Activated CD4-positive, alpha-beta T cell treated with anti-CD3 and anti-CD28 coated beads for 48 hours (primary cell): ENCODE measurements at regions not wholly inside any gene's neighbourhood (a gene's known extent, or its start where the extent isn't known, plus 50 kb on each side); places are given as distances from the start of the nearest gene placed in this dataset.
"Not testable (repeated sequence)": the region's sequence is repeated elsewhere in the genome, so short reads cannot be mapped to it uniquely, and the experiment has no call there.

Source experiments
- DNase-seq: peaks from one replicate; pipeline ENCODE4 v3.0.0-alpha.2; 2020

- DNase-seq, result no peak
Observed at GRCh38 chr10:29783201-29783947, 148.6 kb upstream of the SVIL start.

GRCh38 chr10:29780639-29781038 lies 145.9 kb upstream of the SVIL start:
- DNase-seq, result no peak

DNA sequence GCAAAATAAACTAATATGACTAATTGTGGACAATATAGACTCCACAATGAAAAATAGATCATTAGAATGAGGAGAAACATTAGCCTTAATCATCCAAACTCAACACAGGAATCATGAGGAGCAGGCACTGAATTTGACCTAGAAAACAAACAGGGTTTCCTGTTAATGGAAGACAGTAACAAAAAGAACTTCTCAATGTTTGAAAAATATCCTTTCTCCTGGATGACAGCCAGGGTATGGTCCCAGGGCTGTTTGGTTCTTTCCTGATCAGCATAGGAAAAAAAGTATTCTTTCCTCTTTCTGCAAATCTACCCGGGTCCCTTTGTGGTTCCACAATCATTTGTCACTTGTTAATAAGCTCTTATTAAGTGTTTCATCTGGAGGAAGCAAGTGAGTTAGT lies 145.3 kb upstream of the SVIL start:
- no peak for DNase-seq

DNA sequence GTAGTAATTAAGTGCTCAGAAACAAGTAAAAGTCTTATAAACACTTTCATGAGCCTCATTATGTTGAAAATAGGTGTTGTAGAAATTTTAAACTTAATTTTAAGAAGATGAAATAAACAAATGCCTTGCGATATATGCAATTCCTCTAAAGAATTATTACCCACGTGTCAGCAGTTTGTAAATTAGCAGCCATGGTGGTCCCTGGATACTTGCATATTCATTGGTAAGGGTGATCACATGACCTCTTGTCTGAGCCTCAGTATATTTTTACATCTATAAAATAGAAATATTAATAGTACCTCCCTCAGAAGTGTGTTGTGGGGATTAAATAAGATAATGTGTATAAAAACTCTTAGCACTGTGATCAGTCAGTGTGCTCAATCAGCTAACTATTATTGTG lies 141.5 kb upstream of the SVIL start:
- DNase-seq, result no peak

DNA sequence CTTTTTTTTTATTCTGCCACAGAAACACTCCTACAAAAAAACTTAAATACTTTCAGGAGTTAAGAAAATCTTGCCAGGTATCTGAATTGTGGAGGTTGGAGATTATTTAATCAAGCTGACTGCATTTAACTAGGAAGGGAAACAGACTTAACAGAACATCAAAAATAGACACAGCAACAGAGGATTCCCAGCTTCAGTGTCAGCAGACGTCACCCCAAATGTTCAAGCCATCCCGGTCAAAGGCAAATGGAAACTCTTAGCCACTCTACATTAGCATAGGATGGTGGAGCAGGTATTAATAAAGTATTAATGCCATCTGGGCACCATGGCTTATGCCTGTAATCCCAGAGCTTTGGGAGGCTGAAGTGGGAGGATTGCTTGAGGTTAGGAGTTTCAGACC lies 139.7 kb upstream of the SVIL start:
- no peak for DNase-seq

DNA sequence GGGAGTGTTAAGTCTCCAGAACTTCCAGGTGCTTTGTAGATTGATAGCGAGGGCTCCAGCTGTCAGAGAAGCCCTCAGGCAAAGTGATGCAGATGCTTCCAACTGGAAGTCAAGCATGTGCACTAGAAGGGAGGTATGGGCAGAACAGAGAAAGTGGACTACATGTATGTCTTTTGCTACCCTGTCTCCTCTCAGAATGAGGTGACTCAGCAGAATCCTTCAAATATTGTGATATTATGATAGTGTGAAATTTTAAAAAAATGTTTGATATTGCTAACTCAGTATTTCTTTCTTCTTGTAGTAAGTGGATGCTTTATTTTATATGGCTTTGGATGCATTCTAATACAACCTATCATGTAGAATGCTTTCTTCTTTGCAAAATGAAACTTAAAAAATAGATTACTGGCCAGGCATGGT lies 138.9 kb upstream of the SVIL start:
- no peak for DNase-seq

- no peak for DNase-seq
Observed at GRCh38 chr10:29772403-29772802, 137.6 kb upstream of the SVIL start.

DNA sequence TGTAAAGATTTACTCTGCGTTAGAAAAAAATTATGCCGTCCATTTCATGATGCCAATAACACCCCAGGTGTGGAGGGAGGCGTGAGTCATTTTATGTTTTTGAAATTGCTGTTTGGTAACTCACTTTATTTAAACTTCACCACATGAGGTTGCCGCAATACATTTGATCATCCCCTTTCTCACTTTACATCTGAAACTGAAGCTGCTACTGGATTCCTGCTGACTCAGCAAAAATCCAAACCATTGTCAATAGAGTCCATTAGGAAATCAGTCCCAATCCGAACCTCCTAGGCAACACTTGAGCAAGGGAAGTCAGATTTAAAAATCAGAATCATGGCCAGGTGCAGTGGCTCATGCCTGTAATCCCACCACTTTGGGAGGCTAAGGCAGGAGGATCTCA lies 136.6 kb upstream of the SVIL start:
- DNase-seq, result no peak

DNA sequence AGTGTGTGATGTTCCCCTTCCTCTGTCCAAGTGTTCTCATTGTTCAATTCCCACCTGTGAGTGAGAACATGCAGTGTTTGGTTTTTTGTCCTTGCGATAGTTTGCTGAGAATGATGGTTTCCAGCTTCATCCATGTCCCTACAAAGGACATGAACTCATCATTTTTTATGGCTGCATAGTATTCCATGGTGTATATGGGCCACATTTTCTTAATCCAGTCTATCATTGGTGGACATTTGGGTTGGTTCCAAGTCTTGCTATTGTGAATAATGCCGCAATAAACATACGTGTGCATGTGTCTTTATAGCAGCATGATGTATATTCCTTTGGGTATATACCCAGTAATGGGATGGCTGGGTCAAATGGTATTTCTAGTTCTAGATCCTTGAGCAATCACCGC lies 134.5 kb upstream of the SVIL start:
- DNase-seq, result not testable (repeated sequence)

DNA sequence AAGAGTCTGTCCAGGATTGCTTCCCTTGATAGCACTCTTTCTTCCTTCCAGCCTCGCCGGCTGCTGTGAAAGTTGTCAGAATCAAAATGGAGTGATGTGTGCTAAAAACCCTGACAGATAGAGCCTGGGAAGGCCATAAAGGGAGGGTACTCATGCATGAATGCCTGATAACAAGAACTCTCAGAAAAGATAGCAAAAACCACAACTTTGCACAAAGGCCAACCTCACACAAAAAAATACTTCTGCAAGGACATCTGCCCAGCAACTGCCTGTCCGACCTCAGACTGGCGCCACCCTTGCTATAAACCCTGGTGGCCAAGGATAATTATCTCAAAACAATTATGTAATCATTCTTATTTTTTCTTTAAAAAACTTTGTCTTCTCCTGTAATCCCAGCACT lies 133.2 kb upstream of the SVIL start:
- no peak for DNase-seq

DNA sequence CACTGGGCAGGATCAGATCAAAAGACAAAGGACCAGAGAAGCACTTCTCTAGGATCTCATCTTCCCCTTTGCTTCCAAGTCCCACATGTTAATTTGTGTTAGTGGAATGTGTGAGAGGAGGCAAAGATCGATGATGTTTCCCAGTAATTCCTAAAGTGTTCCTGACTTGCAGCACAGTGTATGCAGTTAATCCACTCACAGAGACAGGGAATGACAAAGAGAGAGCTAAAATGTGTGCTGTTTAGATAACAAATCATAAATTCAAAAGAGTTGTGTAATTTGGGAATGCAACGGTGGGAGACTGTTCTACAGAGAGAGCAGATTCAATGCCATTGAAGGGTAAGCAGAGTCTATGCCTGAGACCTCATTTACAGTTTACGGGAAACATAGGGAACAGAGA lies 132.0 kb upstream of the SVIL start:
- no peak for DNase-seq

GRCh38 chr10:29765330-29765729 lies 130.6 kb upstream of the SVIL start:
- no peak for DNase-seq

- DNase-seq, result no peak
Observed at GRCh38 chr10:29763396-29763795, 128.6 kb upstream of the SVIL start.

- no peak for DNase-seq
Observed at GRCh38 chr10:29761916-29762315, 127.1 kb upstream of the SVIL start.

DNA sequence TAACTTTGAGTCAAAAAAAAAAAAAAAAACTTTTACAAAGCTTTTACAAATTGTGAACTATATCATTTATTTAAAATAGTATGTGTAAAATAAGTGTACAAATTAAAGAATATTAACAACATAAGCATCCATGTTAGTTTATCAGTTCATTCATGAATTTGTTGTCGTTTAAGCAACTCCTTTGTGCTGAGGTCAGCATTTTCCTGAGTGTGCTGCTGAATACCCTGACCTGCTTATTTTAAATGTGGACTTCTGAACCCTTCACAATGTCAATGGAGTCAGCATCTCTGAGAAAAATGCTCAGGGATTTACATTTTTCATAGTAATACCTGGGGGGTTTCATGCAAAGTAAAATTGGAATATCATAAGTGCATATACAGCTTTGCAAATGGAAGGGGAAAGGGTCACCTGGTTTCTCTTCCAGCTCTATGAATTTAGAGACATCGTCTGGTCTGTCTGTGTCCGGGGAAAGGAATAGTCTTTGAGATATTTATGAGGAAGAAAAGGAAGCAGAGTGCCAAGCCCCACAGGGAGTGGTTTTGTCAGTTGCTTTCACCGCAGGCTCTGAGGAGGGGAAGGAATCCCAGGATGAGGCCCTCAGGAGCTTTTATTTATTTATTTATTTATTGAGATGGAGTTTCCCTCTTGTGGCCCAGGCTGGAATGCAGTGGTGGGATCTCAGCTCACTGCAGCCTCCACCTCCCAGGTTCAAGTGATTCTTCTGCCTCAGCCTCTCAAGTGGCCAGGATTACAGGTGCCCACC lies 125.5 kb upstream of the SVIL start:
- no peak for DNase-seq

DNA sequence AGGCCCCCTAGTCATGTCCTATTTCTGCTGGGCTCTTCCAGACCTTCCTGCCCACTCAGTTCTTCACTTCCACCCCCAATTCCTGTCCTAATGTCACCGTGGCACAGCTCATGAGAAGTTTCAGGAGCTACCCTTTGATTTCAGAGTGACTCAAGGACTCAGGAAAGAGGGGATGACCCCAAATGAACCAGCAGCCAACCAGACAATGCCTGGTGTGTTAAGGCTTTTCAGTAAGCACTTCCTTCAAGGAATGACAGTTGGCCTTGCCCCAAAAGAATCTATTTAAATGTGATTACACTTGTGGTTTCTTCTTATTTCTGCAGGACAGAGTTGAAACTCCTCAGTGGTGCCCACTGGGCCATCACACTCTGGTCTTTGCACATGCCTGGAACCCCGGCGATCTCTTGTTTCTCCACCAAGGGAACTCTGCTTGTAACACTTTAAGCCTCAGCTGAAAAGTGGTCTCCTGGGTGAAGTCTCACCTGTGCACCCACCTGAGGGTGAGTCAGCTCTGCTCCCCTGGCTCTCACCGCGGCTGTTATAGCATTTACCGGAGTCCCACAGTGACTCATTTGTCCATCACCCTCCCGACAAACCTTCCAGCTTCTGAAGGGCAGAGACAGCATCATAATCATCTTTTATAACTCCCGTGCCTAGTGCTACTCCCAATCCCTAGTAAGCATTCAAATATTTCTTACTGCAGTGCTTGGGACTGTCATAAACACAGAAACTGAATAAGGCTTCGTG lies 123.0 kb upstream of the SVIL start:
- DNase-seq, result peak; percentile 4

GRCh38 chr10:29756451-29756850 lies 121.7 kb upstream of the SVIL start:
- no peak for DNase-seq

- DNase-seq, result no peak
Observed at GRCh38 chr10:29753283-29753682, 118.5 kb upstream of the SVIL start.

DNA sequence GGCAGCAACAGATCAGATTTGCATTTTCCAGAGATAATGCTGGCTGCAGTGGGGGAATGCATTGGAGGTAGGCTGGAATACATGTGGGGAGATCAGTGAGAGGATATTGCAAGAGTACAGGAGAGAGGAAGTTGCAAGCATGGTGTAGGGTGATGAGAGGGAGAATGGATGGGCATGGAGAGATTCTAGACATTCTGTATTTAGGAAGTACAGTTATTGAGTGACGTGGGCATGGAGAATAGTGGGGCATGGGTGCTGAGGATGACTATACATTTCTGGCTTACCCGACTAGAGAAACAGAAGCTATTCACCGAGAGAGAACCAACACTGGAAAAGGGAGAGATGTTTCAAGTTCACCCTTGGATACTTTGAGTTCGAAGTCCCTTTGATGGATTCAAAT lies 116.9 kb upstream of the SVIL start:
- DNase-seq, result no peak

DNA sequence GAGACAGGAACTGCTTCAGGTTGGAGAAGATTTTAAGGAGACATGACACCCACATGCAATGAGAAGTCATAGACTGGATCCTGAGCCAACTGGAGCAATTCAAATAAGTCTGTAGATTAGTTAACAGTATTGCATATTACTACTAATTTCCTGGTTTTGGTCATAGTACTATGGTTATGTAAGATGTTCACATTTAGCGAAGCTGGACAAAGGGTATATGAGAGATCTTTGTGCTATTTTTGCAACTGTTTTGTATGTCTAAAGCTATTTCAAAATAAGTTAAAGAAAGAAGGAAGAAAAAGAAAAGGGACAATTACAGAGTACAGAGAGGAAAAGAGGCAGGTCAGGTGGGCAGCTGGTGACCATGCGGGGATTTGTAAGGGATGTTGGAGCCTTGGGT lies 116.5 kb upstream of the SVIL start:
- no peak for DNase-seq

- no peak for DNase-seq
Observed at GRCh38 chr10:29749150-29749549, 114.4 kb upstream of the SVIL start.

DNA sequence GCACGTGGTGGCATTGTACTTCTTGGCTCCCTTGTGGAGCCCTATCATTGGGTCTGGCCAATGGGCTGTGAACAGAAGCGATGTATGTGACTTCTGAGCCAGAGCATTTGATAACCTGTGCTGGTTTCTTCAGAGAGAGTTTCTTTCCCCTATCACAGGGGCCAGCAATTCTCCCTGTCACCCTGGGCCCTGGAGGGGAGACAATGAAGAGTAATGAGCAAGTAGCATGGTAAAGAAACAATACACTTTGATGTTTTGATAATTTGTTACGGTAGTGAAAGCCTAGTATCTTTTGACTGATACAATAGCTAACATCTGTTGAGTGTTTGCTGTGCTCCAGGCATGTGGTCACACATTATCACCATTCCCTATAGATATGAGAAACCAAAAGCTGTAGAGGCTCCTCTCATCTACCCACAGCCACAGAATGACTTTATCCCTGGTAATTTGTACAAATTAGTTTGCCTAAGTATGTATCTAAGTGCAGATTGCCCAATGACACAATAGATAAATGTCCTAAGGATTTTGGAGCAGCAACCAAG lies 113.4 kb upstream of the SVIL start:
- no peak for DNase-seq

DNA sequence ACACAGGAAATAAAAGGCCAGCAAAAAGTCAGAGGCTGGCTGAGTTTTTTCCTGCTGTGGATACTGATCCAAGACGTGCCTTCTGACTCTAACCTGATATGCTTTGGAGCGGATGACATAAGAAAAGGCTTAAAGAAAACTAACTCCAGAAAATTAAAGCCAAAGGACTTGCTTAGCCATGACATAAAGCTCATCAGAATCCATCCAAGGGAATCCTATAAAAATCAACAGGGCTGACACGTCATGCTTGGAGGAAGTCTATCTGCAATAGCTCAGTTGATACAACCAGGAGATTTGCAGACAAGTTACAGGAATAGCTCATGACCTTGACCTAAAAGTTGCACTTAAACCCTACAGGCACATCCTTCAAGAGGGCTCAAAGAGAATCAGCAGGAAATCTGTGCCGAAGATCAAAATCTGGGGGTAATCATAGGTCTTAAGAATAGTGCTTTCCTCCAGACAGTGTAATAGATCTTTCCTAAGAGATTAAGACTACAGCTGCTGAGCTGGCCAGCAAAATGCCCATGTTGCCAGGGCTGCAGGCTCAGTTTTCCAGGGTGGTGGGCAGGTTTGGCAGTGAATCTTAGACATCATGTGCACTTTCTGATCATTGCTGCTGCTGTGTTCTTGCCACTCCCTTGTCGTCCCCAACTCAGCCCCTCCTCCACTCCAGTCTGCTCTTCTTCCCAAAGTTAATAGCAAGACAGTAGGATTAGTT lies 111.5 kb upstream of the SVIL start:
- DNase-seq, result no peak
